Skeletal muscle cell (primary cell): ENCODE measurements at regions not wholly inside any gene's neighbourhood (a gene's known extent, or its start where the extent isn't known, plus 50 kb on each side); places are given as distances from the start of the nearest gene placed in this dataset.
A peak's percentile ranks its signal among the peaks of the same experiment; 100 is the strongest.

Experiments used
- DNase-seq: peaks from one replicate; pipeline ENCODE4 v3.0.0-alpha.2; 2010; ENCODE audit warnings: low read depth
- H3K4me3 ChIP-seq: 2 replicates; pipeline ENCODE4 v1.5.1; 2011; ENCODE audit warnings: low read depth, mild to moderate bottlenecking, control low read depth, low read length, moderate library complexity

- DNase-seq = no peak
- no peak overlapping the region for H3K4me3 ChIP-seq
Measured at GRCh38 chr15:70269311-70269911, 171.7 kb upstream of the TLE3 start.

- DNase-seq = no peak
- H3K4me3 ChIP-seq = no peak overlapping the region
Measured at GRCh38 chr15:70268698-70269251, 171.1 kb upstream of the TLE3 start.

GRCh38 chr15:70267879-70268278 lies 170.2 kb upstream of the TLE3 start:
- no peak overlapping the region for H3K4me3 ChIP-seq
- no peak for DNase-seq

- DNase-seq = no peak
- no peak overlapping the region for H3K4me3 ChIP-seq
Measured at GRCh38 chr15:70267306-70267705, 169.6 kb upstream of the TLE3 start.

- DNase-seq = no peak
- no peak overlapping the region for H3K4me3 ChIP-seq
Measured at GRCh38 chr15:70266412-70267121, 168.8 kb upstream of the TLE3 start.

GRCh38 chr15:70265986-70266385 lies 168.3 kb upstream of the TLE3 start:
- H3K4me3 ChIP-seq = no peak overlapping the region
- DNase-seq = no peak

GRCh38 chr15:70265466-70265978 lies 167.8 kb upstream of the TLE3 start:
- DNase-seq = no peak
- H3K4me3 ChIP-seq = no peak overlapping the region

- no peak for DNase-seq
- H3K4me3 ChIP-seq = no peak overlapping the region
Measured at GRCh38 chr15:70264738-70265465, 167.2 kb upstream of the TLE3 start.

- no peak overlapping the region for H3K4me3 ChIP-seq
- peak; percentile 32 for DNase-seq
Measured at GRCh38 chr15:70264014-70264582, 166.4 kb upstream of the TLE3 start.

- DNase-seq = no peak
- H3K4me3 ChIP-seq = no peak overlapping the region
Measured at GRCh38 chr15:70262591-70263274, 165.0 kb upstream of the TLE3 start.

- H3K4me3 ChIP-seq = no peak overlapping the region
- DNase-seq = no peak
Measured at GRCh38 chr15:70262171-70262570, 164.5 kb upstream of the TLE3 start.

GRCh38 chr15:70261083-70261482 lies 163.4 kb upstream of the TLE3 start:
- DNase-seq = no peak
- no peak overlapping the region for H3K4me3 ChIP-seq

- DNase-seq = no peak
- no peak overlapping the region for H3K4me3 ChIP-seq
Measured at GRCh38 chr15:70260580-70260979, 162.9 kb upstream of the TLE3 start.

GRCh38 chr15:70259640-70260508 lies 162.2 kb upstream of the TLE3 start:
- no peak overlapping the region for H3K4me3 ChIP-seq
- no peak for DNase-seq

GRCh38 chr15:70259028-70259424 lies 161.3 kb upstream of the TLE3 start:
- peak; percentile 50 for DNase-seq
- H3K4me3 ChIP-seq = no peak overlapping the region

- no peak for DNase-seq
- no peak overlapping the region for H3K4me3 ChIP-seq
Measured at GRCh38 chr15:70258369-70259027, 160.8 kb upstream of the TLE3 start.

GRCh38 chr15:70257573-70258248 lies 160.0 kb upstream of the TLE3 start:
- DNase-seq = no peak
- H3K4me3 ChIP-seq = no peak overlapping the region
